Psoas muscle (tissue), 7 donors: ENCODE measurements at regions not wholly inside any gene's neighbourhood (a gene's known extent, or its start where the extent isn't known, plus 50 kb on each side); places are given as distances from the start of the nearest gene placed in this dataset.

Experiments
- ATAC-seq, 4 donors: fragments of 200-7000 bp; cut with Tn5 transposase; one replicate each; pipeline ENCODE4 v1.9.1; 2020; ENCODE audit warnings: moderate library complexity in 3 of 4, mild to moderate bottlenecking in 2 of 4
- DNase-seq, 2 donors: peaks; one replicate each; pipeline ENCODE4 v3.0.0-alpha.2; 2020
- H3K27ac ChIP-seq: fragments of 200-600 bp; one replicate; pipeline ENCODE4 v1.8.0; 2022
- H3K27me3 ChIP-seq, 3 donors: fragments of 200-600 bp in 1 of 3; one replicate each; pipeline versions ENCODE4 v1.6.1 to v1.8.0; 2013 to 2022; ENCODE audit warnings: low read length in 2 of 3, mild to moderate bottlenecking in 2 of 3, moderate library complexity in 1 of 3; ENCODE audit not compliant: insufficient read depth in 3 of 3
- H3K36me3 ChIP-seq, 2 donors: fragments of 200-600 bp in 1 of 2; one replicate each; pipeline versions ENCODE4 v1.6.1 to v1.8.0; 2013 to 2022; ENCODE audit warnings: low read depth in 1 of 2, mild to moderate bottlenecking in 1 of 2, moderate library complexity in 1 of 2; ENCODE audit not compliant: insufficient read depth in 1 of 2
- H3K4me1 ChIP-seq: fragments of 200-600 bp; one replicate; pipeline ENCODE4 v1.8.0; 2022
- H3K4me3 ChIP-seq: fragments of 200-600 bp; one replicate; pipeline ENCODE4 v1.8.0; 2022; ENCODE audit warnings: mild to moderate bottlenecking
- H3K9me3 ChIP-seq: fragments of 200-600 bp; one replicate; pipeline ENCODE4 v1.8.0; 2022
- CTCF ChIP-seq: fragments of 200-600 bp; IDR thresholded peaks from one replicate; pipeline ENCODE4 v1.8.0; 2022; ENCODE audit warnings: antibody characterized with exemption
- WGBS, 3 donors: extraction: QIAGEN DNeasy Blood & Tissue Kit; methylation state at CpG; one replicate each; pipeline versions ENCODE4 v1.1.6 to v1.1.7; 2013; 5-methylcytosine and 5-hydroxymethylcytosine counted together
- intact Hi-C, 2 donors: fragments of 100-400 bp; cut with DNase I; formaldehyde crosslinking; loops; one replicate each; pipeline versions ENCODE4 v1.11.0 to v1.14.2; 2022
- donor health status: healthy with polysubstance abuse.
- donor health status: DM: no; HTN: no; CAD: no; lungs with moderate emphysema.
- donor health status: Bipolar disorder and iron deficiency.
- donor health status: healthy.
- donor health status: DM: yes; HTN: yes; CAD: no.
- donor health status: DM: no; HTN: no; CAD: no.
- donor health status: DM: yes; HTN: yes; CAD: no.

GRCh38 chr6:1044040-1044836 is 267.7 kb upstream of the FOXQ1 start:
- Histone ChIP-seq H3K4me1 (no peaks in the 10 kb centered on the region), H3K4me3 (no peak overlapping the region), H3K9me3 (no peaks in the 10 kb centered on the region), H3K27ac (no peak overlapping the region), H3K36me3 (no peaks in the 10 kb centered on the region), H3K27me3 (peaks cover 0 to 8% (median 3%) of the 10 kb centered on the region in 3 donors)
- intact Hi-C loops: no loop called here
- no peak for TF ChIP-seq CTCF
- WGBS, 3 donors: 65 to 73% (median 73%) methylated on average over 7 of the region's 7 CpGs
- no peak for DNase-seq
- no peak for ATAC-seq

DNA sequence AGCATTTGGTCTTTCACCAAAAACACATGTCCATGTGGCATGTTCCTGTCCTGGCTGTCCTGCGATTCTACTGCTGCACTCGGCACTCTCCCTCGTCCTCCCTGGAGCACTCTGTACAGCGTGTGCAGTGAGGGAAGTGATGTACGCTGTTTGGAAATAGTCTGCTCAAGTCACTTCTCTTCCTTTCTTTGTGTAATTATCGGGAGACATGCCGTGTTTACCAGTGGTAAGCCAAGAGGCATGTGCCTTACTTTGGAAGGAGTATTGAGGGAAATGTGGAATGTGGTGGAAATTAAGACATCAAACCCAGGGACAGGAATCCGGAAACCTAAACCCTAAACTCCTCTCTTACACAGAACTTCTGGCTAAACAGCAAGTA is 268.5 kb upstream of the FOXQ1 start:
- DNase-seq: no peak
- intact Hi-C loops: no loop called here
- no peak for TF ChIP-seq CTCF
- ATAC-seq: no peak
- Histone ChIP-seq H3K4me3 (no peak overlapping the region), H3K36me3 (no peaks in the 10 kb centered on the region), H3K4me1 (no peaks in the 10 kb centered on the region), H3K27me3 (peaks cover 0 to 8% (median 3%) of the 10 kb centered on the region in 3 donors), H3K9me3 (no peaks in the 10 kb centered on the region), H3K27ac (no peak overlapping the region)
- WGBS, 3 donors: 70 to 75% (median 73%) methylated on average over 8 of the region's 8 CpGs

GRCh38 chr6:1042583-1043457 is 269.1 kb upstream of the FOXQ1 start:
- ATAC-seq (no peak), DNase-seq (no peak)
- H3K27me3 ChIP-seq: peaks cover 0 to 8% (median 3%) of the 10 kb centered on the region in 3 donors
- no peaks in the 10 kb centered on the region for H3K4me1 ChIP-seq
- no peaks in the 10 kb centered on the region for H3K9me3 ChIP-seq
- intact Hi-C loops: no loop called here
- H3K4me3 ChIP-seq: no peak overlapping the region
- TF ChIP-seq CTCF: no peak
- 79 to 82% (median 81%) methylated on average over 15 of the region's 15 CpGs for WGBS, 3 donors
- no peaks in the 10 kb centered on the region for H3K36me3 ChIP-seq
- H3K27ac ChIP-seq: no peak overlapping the region

GRCh38 chr6:1040393-1040792 is 271.5 kb upstream of the FOXQ1 start:
- no peak for ATAC-seq
- H3K4me3 ChIP-seq: no peak overlapping the region
- no peak for DNase-seq
- H3K36me3 ChIP-seq: no peaks in the 10 kb centered on the region
- 73 to 82% (median 74%) methylated on average over 12 of the region's 12 CpGs for WGBS, 3 donors
- H3K27me3 ChIP-seq: peaks cover 0 to 8% (median 3%) of the 10 kb centered on the region in 3 donors
- H3K4me1 ChIP-seq: no peaks in the 10 kb centered on the region
- intact Hi-C loops: no loop called here
- H3K9me3 ChIP-seq: no peaks in the 10 kb centered on the region
- no peak for TF ChIP-seq CTCF
- H3K27ac ChIP-seq: no peak overlapping the region
